SKM-1 (cell line): ENCODE measurements at regions not wholly inside any gene's neighbourhood (a gene's known extent, or its start where the extent isn't known, plus 50 kb on each side); places are given as distances from the start of the nearest gene placed in this dataset.
"Not testable (repeated sequence)": the region's sequence is repeated elsewhere in the genome, so short reads cannot be mapped to it uniquely, and the experiment has no call there.

Experiments
- DNase-seq: peaks from one replicate; lab custom pipeline; 2025; ENCODE audit not compliant: unreplicated experiment; lab: John Stamatoyannopoulos, UW

GRCh38 chr18:14460364-14460763, 83.0 kb downstream of the POTEC start:
- not testable (repeated sequence) for DNase-seq

DNA sequence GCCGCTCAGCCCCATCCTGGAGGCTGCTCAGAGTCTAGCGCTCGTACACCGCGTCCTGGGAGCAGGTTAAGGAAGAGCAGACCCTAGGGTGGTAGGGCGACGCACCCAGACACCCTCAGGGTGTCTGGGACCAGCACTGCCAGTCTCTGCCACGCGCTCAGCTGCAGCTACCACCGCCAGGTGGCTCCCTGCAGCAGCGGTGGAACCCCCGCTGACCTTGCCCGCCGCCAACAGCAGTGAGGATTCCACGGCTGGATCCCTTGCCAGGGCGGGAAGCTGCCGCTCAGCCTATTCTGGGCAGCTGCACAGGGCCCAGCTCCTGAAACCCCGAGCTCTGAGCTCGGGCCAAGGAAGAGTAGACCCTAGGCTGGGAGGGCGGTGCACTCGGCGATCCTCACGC, 83.6 kb downstream of the POTEC start:
- not testable (repeated sequence) for DNase-seq

- DNase-seq, result not testable (repeated sequence)
Observed at GRCh38 chr18:14458009-14458945, 85.1 kb downstream of the POTEC start.

GRCh38 chr18:14450637-14451009, 92.8 kb downstream of the POTEC start:
- DNase-seq, result not testable (repeated sequence)

DNA sequence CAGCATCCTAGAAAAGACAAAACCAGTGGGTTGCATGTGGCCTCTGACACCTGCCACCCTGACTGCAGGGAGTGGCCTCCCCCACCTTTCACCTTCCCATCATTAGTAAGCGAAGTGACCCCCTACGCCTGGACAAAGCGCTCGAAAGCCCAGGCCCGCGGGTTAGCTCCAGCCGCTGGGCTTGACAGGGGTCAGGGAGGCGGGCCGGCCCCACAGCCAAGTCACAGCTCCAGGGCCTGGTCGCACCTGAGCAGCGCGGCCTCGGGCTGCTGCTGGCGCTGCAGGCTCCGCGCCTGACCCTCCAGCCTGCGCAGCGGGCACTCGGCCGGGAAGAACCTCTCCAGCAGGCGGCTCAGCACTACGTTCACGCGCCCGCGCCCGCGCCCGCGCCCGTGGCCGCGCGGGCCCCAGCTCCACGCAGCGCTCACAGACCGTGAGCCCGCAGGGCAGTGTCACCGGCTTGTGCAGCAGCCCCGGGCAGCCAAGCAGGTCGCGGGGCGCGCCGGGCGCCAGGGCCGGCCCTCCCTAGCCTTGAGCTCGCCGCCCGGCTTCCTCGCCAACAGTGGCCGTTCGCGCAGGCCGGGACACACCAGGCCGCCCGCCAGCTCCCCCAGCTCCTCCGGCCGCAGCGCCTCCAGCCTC, 93.3 kb downstream of the POTEC start:
- not testable (repeated sequence) for DNase-seq

GRCh38 chr18:14449062-14449461, 94.3 kb downstream of the POTEC start:
- DNase-seq, result not testable (repeated sequence)

DNA sequence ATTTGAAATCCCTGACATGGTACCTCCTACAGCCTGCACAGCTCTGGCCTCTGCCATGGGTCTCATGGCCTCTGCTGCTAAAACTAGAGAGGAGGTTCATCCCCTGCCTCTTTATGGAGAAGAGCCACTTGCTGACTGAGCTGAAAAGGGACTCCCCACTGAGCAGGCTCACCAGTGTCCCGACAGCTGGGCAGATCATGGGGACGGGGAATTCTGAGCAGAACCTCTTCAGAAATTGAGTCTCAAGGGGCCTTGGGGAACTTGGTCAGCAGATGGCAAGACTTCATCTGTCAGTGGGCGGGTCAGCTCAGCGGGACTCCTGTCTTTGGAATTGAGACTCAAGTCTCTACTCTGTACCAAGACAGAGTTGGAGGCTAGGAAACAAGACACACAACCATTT, 95.7 kb downstream of the POTEC start:
- DNase-seq, result not testable (repeated sequence)

- DNase-seq, result not testable (repeated sequence)
Observed at GRCh38 chr18:14435460-14435859, 107.9 kb downstream of the POTEC start.

DNA sequence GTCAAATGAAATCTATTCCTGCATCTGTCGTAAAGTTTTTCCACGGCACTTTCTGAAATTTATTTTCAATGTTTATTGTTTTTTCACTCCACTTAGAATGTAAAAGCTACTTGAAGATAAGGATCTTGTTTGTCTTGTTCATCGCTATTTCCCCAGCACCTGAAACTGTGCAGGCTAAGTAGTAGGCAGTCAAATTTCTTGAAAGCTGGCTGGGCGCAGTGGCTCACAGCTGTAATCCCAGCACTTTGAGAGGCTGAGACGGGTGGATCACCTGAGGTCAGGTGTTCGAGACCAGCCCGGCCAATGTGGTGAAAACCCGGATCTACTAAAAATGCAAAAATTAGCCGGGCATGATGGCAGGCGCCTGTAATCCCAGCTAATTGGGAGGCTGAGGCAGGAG, 111.0 kb downstream of the POTEC start:
- DNase-seq, result not testable (repeated sequence)

DNA sequence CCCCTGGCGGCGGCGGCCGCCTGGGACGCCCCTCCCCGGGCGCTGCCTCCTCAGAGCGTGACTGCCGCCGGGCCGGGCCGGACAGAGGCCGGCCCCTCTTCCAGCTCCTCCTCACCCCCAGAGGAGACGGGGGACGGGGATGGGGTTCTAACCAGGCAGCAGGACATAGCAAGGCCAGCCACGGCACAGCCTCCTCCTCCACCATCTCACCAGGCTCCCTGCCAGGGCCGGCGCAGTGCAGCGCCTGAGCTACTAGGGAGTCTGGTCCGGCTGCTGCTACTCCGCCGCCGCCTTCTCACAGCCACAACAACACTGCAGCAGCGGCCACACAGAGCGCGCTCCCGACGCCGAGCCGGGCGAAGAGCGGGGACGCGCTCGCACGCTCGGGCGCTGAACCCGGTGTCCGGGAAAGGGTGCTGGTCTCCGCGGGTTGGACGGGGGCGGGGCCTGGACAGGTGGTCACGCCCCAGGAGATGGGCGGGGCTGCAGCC, 112.3 kb downstream of the POTEC start:
- peak; percentile 32 for DNase-seq

DNA sequence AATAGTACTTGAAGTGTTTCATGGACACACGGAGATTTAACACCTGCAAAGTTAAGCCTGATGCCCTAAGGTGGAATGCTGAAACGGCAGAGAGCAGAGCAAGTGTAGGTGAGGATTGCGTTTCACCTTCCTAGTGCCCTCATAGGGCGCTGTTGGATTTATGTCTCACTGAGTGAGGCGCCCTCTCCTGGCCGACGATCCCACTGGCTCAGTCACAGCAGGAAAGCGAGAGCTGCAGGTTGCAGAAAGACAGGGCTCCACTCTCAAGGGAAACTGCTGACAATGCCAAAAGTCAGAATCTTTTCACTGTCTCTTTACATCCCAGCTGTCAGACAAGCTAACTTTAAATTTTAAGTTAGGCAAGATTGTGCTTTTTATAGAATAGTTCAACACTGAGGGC, 127.6 kb downstream of the POTEC start:
- not testable (repeated sequence) for DNase-seq

GRCh38 chr18:14415399-14415798, 128.0 kb downstream of the POTEC start:
- not testable (repeated sequence) for DNase-seq

- not testable (repeated sequence) for DNase-seq
Observed at GRCh38 chr18:14395533-14395932, 147.9 kb downstream of the POTEC start.

GRCh38 chr18:14393563-14394103, 149.8 kb downstream of the POTEC start:
- DNase-seq, result not testable (repeated sequence)

- DNase-seq, result not testable (repeated sequence)
Observed at GRCh38 chr18:14392604-14393003, 150.8 kb downstream of the POTEC start.

DNA sequence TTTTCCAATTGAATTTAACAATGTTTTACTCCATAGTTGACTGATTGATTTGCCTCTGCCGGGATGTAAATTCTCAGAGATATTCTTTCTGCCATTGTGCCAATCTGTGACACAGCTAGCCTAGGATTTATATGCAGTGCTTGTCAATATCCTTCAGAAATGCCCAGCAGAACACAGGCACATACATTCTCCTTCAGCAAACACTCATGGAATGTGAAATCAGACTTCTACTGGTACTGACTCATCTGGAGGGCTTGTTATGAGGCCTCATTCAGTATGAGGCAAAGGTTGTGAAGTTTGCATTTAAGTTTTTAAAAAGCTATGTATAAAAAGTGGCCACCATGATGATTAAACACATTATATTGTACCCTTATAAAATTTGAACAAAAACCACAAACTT, 158.4 kb downstream of the POTEC start:
- not testable (repeated sequence) for DNase-seq

DNA sequence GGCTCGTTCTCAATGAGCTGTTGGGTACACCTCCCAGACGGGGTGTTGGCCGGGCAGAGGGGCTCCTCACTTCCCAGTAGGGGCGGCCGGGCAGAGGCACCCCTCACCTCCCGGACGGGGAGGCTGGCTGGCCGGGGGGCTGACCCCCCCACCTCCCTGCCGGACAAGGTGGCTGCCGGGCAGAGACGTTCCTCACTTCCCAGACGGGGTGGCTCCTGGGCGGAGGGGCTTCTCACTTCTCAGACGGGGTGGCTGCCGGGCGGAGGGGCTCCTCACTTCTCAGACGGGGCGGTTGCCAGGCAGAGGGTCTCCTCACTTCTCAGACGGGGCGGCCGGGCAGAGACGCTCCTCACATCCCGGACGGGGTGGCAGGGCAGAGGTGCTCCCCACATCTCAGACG, 160.7 kb downstream of the POTEC start:
- not testable (repeated sequence) for DNase-seq

DNA sequence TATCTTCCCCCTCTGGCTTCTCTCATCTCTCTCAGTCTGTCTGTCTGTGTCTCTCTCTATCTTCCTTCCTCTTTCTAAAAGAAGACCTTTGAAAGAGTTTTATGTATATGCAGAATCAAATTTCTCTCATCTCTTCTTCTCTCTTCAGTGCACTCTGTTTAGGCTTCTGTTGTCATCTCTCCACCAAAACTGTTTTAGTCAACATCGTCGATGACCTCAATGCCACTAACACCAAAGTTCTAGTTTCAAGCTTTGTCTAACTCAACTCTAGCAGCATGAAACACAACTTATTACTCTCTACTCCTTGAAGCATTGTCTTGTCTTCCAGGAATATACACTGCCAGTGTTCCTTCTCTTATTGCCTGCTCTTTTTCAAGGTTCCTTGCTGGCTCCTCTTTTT, 163.9 kb downstream of the POTEC start:
- not testable (repeated sequence) for DNase-seq

DNA sequence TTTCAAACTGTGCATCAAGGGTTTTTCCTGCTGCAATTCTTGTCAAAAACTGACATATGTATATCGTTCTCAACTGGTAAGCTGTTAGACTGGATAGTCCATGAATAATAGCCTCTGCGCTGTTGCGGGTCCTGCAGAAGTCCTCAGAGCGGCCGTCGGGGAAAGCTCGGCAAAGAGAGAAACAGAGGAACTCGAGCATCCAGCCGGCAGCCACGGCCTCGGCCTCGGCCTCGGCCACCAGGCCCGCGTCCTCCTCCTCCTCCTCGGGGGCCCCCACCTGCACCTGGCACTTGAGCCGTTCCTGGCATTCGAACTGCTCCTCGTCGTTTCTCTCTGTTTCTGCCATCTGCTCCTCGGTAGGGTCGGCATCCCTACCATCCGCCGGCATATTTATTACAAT, 165.0 kb downstream of the POTEC start:
- not testable (repeated sequence) for DNase-seq

DNA sequence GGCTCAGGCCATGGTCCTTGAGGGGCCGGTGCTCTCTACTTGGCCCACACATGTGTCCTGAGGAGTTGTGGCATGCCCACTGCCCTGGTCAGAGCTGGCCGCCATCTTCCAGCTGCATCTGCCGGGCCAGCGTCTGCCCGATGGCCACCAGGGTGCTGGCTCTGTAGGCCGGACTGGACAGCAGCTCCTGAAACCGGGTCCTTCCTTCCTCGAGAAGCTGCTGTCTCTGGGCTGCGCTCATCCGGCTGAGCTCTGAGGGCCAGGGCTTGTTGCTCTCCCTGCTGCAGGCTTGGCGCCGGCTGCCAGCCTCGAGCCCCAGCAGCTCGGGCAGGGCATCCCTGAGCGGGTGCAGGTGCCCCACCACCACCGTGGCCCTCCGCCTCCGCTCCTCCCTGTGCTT, 182.1 kb downstream of the POTEC start:
- not testable (repeated sequence) for DNase-seq

DNA sequence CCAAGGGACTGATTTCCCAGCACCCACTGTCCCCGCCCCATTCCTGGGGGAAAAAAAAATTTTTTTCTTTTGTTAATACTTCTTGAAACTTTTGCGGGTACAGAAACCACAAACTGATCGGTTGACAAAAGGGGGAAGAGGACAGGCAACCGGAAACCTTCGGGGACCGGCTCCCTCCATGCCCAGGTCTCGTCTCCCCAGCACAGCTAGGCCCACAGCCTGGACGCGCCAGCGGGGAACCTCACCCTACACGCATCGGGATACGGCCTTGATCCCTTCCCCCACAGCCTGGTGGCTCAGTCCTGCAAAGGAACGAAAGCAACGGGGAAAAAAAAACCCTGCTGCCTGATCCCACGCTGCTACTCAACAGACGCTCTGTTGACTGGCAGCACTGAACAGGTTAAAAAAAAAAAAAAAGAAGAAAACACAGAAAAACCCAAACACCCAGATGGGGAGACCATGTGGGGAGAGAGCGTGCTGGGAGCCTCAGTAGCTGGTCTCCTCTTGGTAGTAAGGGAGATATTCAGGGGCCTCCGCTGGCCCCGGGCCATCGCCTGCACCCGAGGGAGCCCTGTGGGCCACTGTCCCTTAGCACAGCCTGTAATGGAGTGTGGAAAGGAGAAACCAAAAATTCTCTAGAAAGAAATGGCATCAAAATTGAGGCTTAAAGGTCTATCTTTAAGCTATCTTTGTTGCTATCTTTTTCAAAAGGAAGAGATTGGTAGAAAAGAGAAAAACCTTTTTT, 185.7 kb downstream of the POTEC start:
- not testable (repeated sequence) for DNase-seq
